ENCODE measurements at regions not wholly inside any gene's neighbourhood (a gene's known extent, or its start where the extent isn't known, plus 50 kb on each side); places are given as distances from the start of the nearest gene placed in this dataset.

GRCh38 chrX:96407981-96408380 is 276.7 kb upstream of the DIAPH2 start:
- H3K9ac ChIP-seq (ENCODE audit: insufficient read length): no peak overlapping the region
- H3K4me3 ChIP-seq: no peak overlapping the region
- no peak for TF ChIP-seq FOXP2 (optimal IDR thresholded peaks at IDR 0.05; ENCODE audit: control extremely low read depth, extremely low read length, insufficient read depth)
- TF ChIP-seq POLR2AphosphoS5 (IDR thresholded peaks at IDR 0.05; ENCODE audit: borderline replicate concordance, low read depth, low read length): no peak
- no peak for TF ChIP-seq EZH2 (IDR thresholded peaks at IDR 0.05)
- no peak overlapping the region for H3K27ac ChIP-seq
- H3K36me3 ChIP-seq (ENCODE audit: insufficient read depth, low read length): no peaks in the 10 kb centered on the region
- H3K9me3 ChIP-seq (ENCODE audit: low read depth, low read length): no peaks in the 10 kb centered on the region
- DNase-seq (ENCODE audit: low read depth, low spot score): no peak

GRCh38 chrX:96410927-96411326 is 273.7 kb upstream of the DIAPH2 start:
- H3K9me3 ChIP-seq (ENCODE audit: low read depth, low read length): no peaks in the 10 kb centered on the region
- 0 out of 2 replicates have a peak overlapping the region, but pooled peaks have one; percentile 8 for H3K4me3 ChIP-seq
- no peak for TF ChIP-seq FOXP2 (optimal IDR thresholded peaks at IDR 0.05; ENCODE audit: control extremely low read depth, extremely low read length, insufficient read depth)
- no peak for TF ChIP-seq POLR2AphosphoS5 (IDR thresholded peaks at IDR 0.05; ENCODE audit: borderline replicate concordance, low read depth, low read length)
- no peak for TF ChIP-seq EZH2 (IDR thresholded peaks at IDR 0.05)
- DNase-seq (ENCODE audit: low read depth, low spot score): no peak
- no peak overlapping the region for H3K9ac ChIP-seq (ENCODE audit: insufficient read length)
- no peaks in the 10 kb centered on the region for H3K36me3 ChIP-seq (ENCODE audit: insufficient read depth, low read length)
- H3K27ac ChIP-seq: no peak overlapping the region

GRCh38 chrX:96417695-96418094 is 266.9 kb upstream of the DIAPH2 start:
- no peak overlapping the region for H3K4me3 ChIP-seq
- no peaks in the 10 kb centered on the region for H3K9me3 ChIP-seq (ENCODE audit: low read depth, low read length)
- DNase-seq (ENCODE audit: low read depth, low spot score): no peak
- TF ChIP-seq POLR2AphosphoS5 (IDR thresholded peaks at IDR 0.05; ENCODE audit: borderline replicate concordance, low read depth, low read length) (no peak), FOXP2 (optimal IDR thresholded peaks at IDR 0.05; ENCODE audit: control extremely low read depth, extremely low read length, insufficient read depth) (no peak), EZH2 (IDR thresholded peaks at IDR 0.05) (no peak)
- no peaks in the 10 kb centered on the region for H3K36me3 ChIP-seq (ENCODE audit: insufficient read depth, low read length)
- H3K9ac ChIP-seq (ENCODE audit: insufficient read length): no peak overlapping the region
- no peak overlapping the region for H3K27ac ChIP-seq

- no peaks in the 10 kb centered on the region for H3K9me3 ChIP-seq (ENCODE audit: low read depth, low read length)
- TF ChIP-seq EZH2 (IDR thresholded peaks at IDR 0.05): no peak
- TF ChIP-seq POLR2AphosphoS5 (IDR thresholded peaks at IDR 0.05; ENCODE audit: borderline replicate concordance, low read depth, low read length): no peak
- TF ChIP-seq FOXP2 (optimal IDR thresholded peaks at IDR 0.05; ENCODE audit: control extremely low read depth, extremely low read length, insufficient read depth): no peak
- no peak for DNase-seq (ENCODE audit: low read depth, low spot score)
- H3K27ac ChIP-seq: no peak overlapping the region
- H3K4me3 ChIP-seq: no peak overlapping the region
- no peak overlapping the region for H3K9ac ChIP-seq (ENCODE audit: insufficient read length)
- no peaks in the 10 kb centered on the region for H3K36me3 ChIP-seq (ENCODE audit: insufficient read depth, low read length)
Measured at GRCh38 chrX:96424007-96424406, 260.6 kb upstream of the DIAPH2 start.

GRCh38 chrX:96425200-96425599 is 259.4 kb upstream of the DIAPH2 start:
- no peak overlapping the region for H3K4me3 ChIP-seq
- no peak overlapping the region for H3K27ac ChIP-seq
- no peak for DNase-seq (ENCODE audit: low read depth, low spot score)
- no peak for TF ChIP-seq POLR2AphosphoS5 (IDR thresholded peaks at IDR 0.05; ENCODE audit: borderline replicate concordance, low read depth, low read length)
- no peak for TF ChIP-seq FOXP2 (optimal IDR thresholded peaks at IDR 0.05; ENCODE audit: control extremely low read depth, extremely low read length, insufficient read depth)
- no peak for TF ChIP-seq EZH2 (IDR thresholded peaks at IDR 0.05)
- H3K9ac ChIP-seq (ENCODE audit: insufficient read length): no peak overlapping the region
- no peaks in the 10 kb centered on the region for H3K9me3 ChIP-seq (ENCODE audit: low read depth, low read length)
- H3K36me3 ChIP-seq (ENCODE audit: insufficient read depth, low read length): no peaks in the 10 kb centered on the region

GRCh38 chrX:96430756-96431455 is 253.7 kb upstream of the DIAPH2 start:
- no peak overlapping the region for H3K9ac ChIP-seq (ENCODE audit: insufficient read length)
- no peak overlapping the region for H3K27ac ChIP-seq
- TF ChIP-seq POLR2AphosphoS5 (IDR thresholded peaks at IDR 0.05; ENCODE audit: borderline replicate concordance, low read depth, low read length) (no peak), EZH2 (IDR thresholded peaks at IDR 0.05) (no peak), FOXP2 (optimal IDR thresholded peaks at IDR 0.05; ENCODE audit: control extremely low read depth, extremely low read length, insufficient read depth) (no peak)
- no peaks in the 10 kb centered on the region for H3K36me3 ChIP-seq (ENCODE audit: insufficient read depth, low read length)
- H3K4me3 ChIP-seq: no peak overlapping the region
- no peaks in the 10 kb centered on the region for H3K9me3 ChIP-seq (ENCODE audit: low read depth, low read length)
- DNase-seq (ENCODE audit: low read depth, low spot score): no peak

- no peak for TF ChIP-seq FOXP2 (optimal IDR thresholded peaks at IDR 0.05; ENCODE audit: control extremely low read depth, extremely low read length, insufficient read depth)
- no peak for TF ChIP-seq EZH2 (IDR thresholded peaks at IDR 0.05)
- TF ChIP-seq POLR2AphosphoS5 (IDR thresholded peaks at IDR 0.05; ENCODE audit: borderline replicate concordance, low read depth, low read length): no peak
- DNase-seq (ENCODE audit: low read depth, low spot score): no peak
- Histone ChIP-seq H3K27ac (no peak overlapping the region), H3K9ac (ENCODE audit: insufficient read length) (no peak overlapping the region), H3K36me3 (ENCODE audit: insufficient read depth, low read length) (no peaks in the 10 kb centered on the region), H3K9me3 (ENCODE audit: low read depth, low read length) (no peaks in the 10 kb centered on the region), H3K4me3 (no peak overlapping the region)
Measured at GRCh38 chrX:96432647-96433046, 252.0 kb upstream of the DIAPH2 start.

GRCh38 chrX:96433409-96434077 is 251.1 kb upstream of the DIAPH2 start:
- DNase-seq (ENCODE audit: low read depth, low spot score): no peak
- Histone ChIP-seq H3K9ac (ENCODE audit: insufficient read length) (no peak overlapping the region), H3K9me3 (ENCODE audit: low read depth, low read length) (no peaks in the 10 kb centered on the region), H3K27ac (no peak overlapping the region), H3K36me3 (ENCODE audit: insufficient read depth, low read length) (no peaks in the 10 kb centered on the region), H3K4me3 (no peak overlapping the region)
- TF ChIP-seq EZH2 (IDR thresholded peaks at IDR 0.05) (no peak), POLR2AphosphoS5 (IDR thresholded peaks at IDR 0.05; ENCODE audit: borderline replicate concordance, low read depth, low read length) (no peak), FOXP2 (optimal IDR thresholded peaks at IDR 0.05; ENCODE audit: control extremely low read depth, extremely low read length, insufficient read depth) (no peak)
